Activated CD4-positive, alpha-beta T cell treated with anti-CD3 and anti-CD28 coated beads for 48 hours (primary cell): ENCODE measurements at regions not wholly inside any gene's neighbourhood (a gene's known extent, or its start where the extent isn't known, plus 50 kb on each side); places are given as distances from the start of the nearest gene placed in this dataset.
"Not testable (repeated sequence)": the region's sequence is repeated elsewhere in the genome, so short reads cannot be mapped to it uniquely, and the experiment has no call there.

Experiments used
- DNase-seq: peaks from one replicate; pipeline ENCODE4 v3.0.0-alpha.2; 2020

- DNase-seq: no peak
These were observed 109.1 kb upstream of the PEG3 start for GRCh38 chr19:56949626-56950025.

- DNase-seq: no peak
These were observed 111.1 kb upstream of the PEG3 start for GRCh38 chr19:56951672-56952071.

- no peak for DNase-seq
These were observed 112.9 kb upstream of the PEG3 start for GRCh38 chr19:56953470-56953869.

- DNase-seq: no peak
These were observed 115.2 kb upstream of the PEG3 start for GRCh38 chr19:56955637-56956216.

- DNase-seq: no peak
These were observed 116.1 kb upstream of the PEG3 start for GRCh38 chr19:56956503-56957226.

GRCh38 chr19:56959205-56959604 lies 118.7 kb upstream of the PEG3 start:
- DNase-seq: no peak

GRCh38 chr19:56960959-56961543 lies 120.5 kb upstream of the PEG3 start:
- DNase-seq: no peak

GRCh38 chr19:56964410-56964920 lies 123.9 kb upstream of the PEG3 start:
- no peak for DNase-seq

GRCh38 chr19:56966225-56966696 lies 125.7 kb upstream of the PEG3 start:
- no peak for DNase-seq

- no peak for DNase-seq
These were observed 126.3 kb upstream of the PEG3 start for GRCh38 chr19:56966697-56967299.

- no peak for DNase-seq
These were observed 128.6 kb upstream of the PEG3 start for GRCh38 chr19:56969156-56969555.

- DNase-seq: no peak
These were observed 129.2 kb upstream of the PEG3 start for GRCh38 chr19:56969759-56970178.

- no peak for DNase-seq
These were observed 130.7 kb upstream of the PEG3 start for GRCh38 chr19:56971230-56971629.

GRCh38 chr19:56972291-56972841 lies 131.8 kb upstream of the PEG3 start:
- DNase-seq: no peak

GRCh38 chr19:56973713-56974555 lies 133.4 kb upstream of the PEG3 start:
- DNase-seq: no peak

GRCh38 chr19:56974556-56975207 lies 134.2 kb upstream of the PEG3 start:
- no peak for DNase-seq

- DNase-seq: no peak
These were observed 135.8 kb upstream of the PEG3 start for GRCh38 chr19:56976300-56976699.

GRCh38 chr19:56976995-56977906 lies 136.7 kb upstream of the PEG3 start:
- no peak for DNase-seq

- DNase-seq: no peak
These were observed 137.6 kb upstream of the PEG3 start for GRCh38 chr19:56978023-56978565.

GRCh38 chr19:56980326-56980725 lies 139.5 kb upstream of the USP29 start:
- not testable (repeated sequence) for DNase-seq
